Neural progenitor cell (in vitro differentiated cells): ENCODE measurements at regions not wholly inside any gene's neighbourhood (a gene's known extent, or its start where the extent isn't known, plus 50 kb on each side); places are given as distances from the start of the nearest gene placed in this dataset.

Source experiments
- DNase-seq: peaks from one replicate; pipeline ENCODE4 v3.0.0-alpha.2; 2016; ENCODE audit warnings: low spot score
- H2AFZ ChIP-seq: fragments of 200-600 bp; sonication (generic); replicated peaks from 2 replicates; pipeline ENCODE4 v1.6.1; 2016; ENCODE audit warnings: antibody characterized with exemption
- H3F3A ChIP-seq: fragments of 200-600 bp; sonication (generic); 2 replicates; pipeline ENCODE4 v1.6.1; 2016; ENCODE audit warnings: antibody characterized with exemption, low read depth
- H3K27ac ChIP-seq: fragments of 200-600 bp; sonication (generic); 2 replicates; pipeline ENCODE4 v1.5.1; 2016; ENCODE audit warnings: mild to moderate bottlenecking
- H3K27me3 ChIP-seq: fragments of 200-600 bp; sonication (generic); 2 replicates; pipeline ENCODE4 v1.6.1; 2016; ENCODE audit warnings: mild to moderate bottlenecking, moderate library complexity
- H3K36me3 ChIP-seq: fragments of 200-600 bp; sonication (generic); 2 replicates; pipeline ENCODE4 v1.5.1; 2016
- H3K4me1 ChIP-seq: fragments of 200-600 bp; sonication (generic); 2 replicates; pipeline ENCODE4 v1.6.1; 2016; ENCODE audit warnings: mixed run types
- H3K4me2 ChIP-seq: fragments of 200-600 bp; sonication (generic); 2 replicates; pipeline ENCODE4 v1.6.1; 2016
- H3K4me3 ChIP-seq: fragments of 200-600 bp; sonication (generic); 2 replicates; pipeline ENCODE4 v1.5.1; 2016
- H3K79me2 ChIP-seq: fragments of 200-600 bp; sonication (generic); 2 replicates; pipeline ENCODE4 v1.6.1; 2016; ENCODE audit warnings: low read depth
- H3K9ac ChIP-seq: fragments of 200-600 bp; sonication (generic); 2 replicates; pipeline ENCODE4 v1.6.1; 2016
- H3K9me3 ChIP-seq: fragments of 200-600 bp; sonication (generic); 2 replicates; pipeline ENCODE4 v1.5.1; 2016; ENCODE audit warnings: low read depth
- H4K20me1 ChIP-seq: fragments of 200-600 bp; sonication (generic); 2 replicates; pipeline ENCODE4 v1.6.1; 2016; ENCODE audit warnings: low read depth
- H3K27ac Mint-ChIP-seq: 3 replicates; pipeline ENCODE4 v1.8.0; 2021; ENCODE audit warnings: mixed read lengths
- H3K27me3 Mint-ChIP-seq: 2 replicates; pipeline ENCODE4 v1.8.0; 2022; ENCODE audit warnings: low read depth, mild to moderate bottlenecking, inconsistent platforms, moderate library complexity, mixed read lengths; ENCODE audit not compliant: insufficient read depth
- H3K36me3 Mint-ChIP-seq: 3 replicates; pipeline ENCODE4 v1.8.0; 2021; ENCODE audit warnings: mixed read lengths
- H3K4me1 Mint-ChIP-seq: 3 replicates; pipeline ENCODE4 v1.8.0; 2021; ENCODE audit warnings: mixed read lengths
- H3K4me3 Mint-ChIP-seq: 3 replicates; pipeline ENCODE4 v1.8.0; 2021; ENCODE audit warnings: mild to moderate bottlenecking, moderate library complexity, mixed read lengths
- H3K9me3 Mint-ChIP-seq: 3 replicates; pipeline ENCODE4 v1.8.0; 2020; ENCODE audit warnings: mixed read lengths
- CTCF ChIP-seq: fragments of 200-600 bp; sonication (generic); IDR thresholded peaks from 2 replicates; pipeline ENCODE4 v1.5.1; 2017; ENCODE audit warnings: antibody characterized with exemption, mild to moderate bottlenecking
- EZH2 ChIP-seq: fragments of 200-600 bp; sonication (generic); IDR thresholded peaks from 2 replicates; pipeline ENCODE4 v1.6.1; 2017; ENCODE audit warnings: antibody characterized with exemption, mild to moderate bottlenecking, moderate library complexity
- EZH2phosphoT487 ChIP-seq: fragments of 200-600 bp; sonication (generic); IDR thresholded peaks from 2 replicates; pipeline ENCODE4 v1.6.1; 2017; ENCODE audit warnings: antibody characterized with exemption

DNA sequence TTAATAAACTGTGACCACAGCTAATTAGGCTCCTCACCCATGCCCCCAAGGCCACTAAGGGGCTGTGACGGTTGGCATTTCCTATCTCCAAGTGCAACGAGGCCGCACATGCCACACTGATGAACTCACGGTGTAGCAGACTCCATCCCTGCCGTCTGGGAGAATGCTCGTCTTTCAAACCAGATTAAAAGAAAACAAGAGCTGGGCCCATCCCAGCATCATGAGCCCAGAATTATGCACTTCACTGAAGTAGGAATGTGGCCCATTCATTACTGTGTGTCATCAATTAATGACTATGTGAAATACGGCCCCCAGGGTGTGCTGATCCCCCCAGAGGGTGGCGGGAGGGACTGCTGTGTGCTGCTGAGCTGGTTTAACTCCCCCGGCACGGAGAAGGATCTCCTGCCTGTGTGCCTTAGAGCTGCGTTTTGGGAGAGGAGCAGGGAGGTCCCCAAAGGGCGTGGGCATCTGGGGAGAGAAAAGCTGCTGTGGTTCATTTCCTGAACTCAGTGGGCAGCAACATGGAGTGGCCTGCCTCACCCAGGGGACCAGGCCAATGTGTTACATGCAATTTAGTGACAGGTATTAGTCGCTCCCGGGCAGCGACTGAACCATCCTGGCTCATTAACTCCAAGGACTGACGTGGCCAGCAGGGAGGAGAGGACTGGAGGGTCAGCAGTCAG is 194.5 kb downstream of the FOXL1 start:
- Histone ChIP-seq H3K4me3 (no peak overlapping the region), H4K20me1 (no peaks in the 10 kb centered on the region), H3K27ac (no peak overlapping the region), H3K27me3 (no peaks in the 10 kb centered on the region), H3F3A (peaks cover 15% of the 10 kb centered on the region), H2AFZ (no peak overlapping the region), H3K9me3 (no peaks in the 10 kb centered on the region), H3K36me3 (no peaks in the 10 kb centered on the region), H3K9ac (no peak overlapping the region), H3K4me2 (peak overlapping the region; percentile 43), H3K79me2 (no peaks in the 10 kb centered on the region), H3K4me1 (peaks cover 26% of the 10 kb centered on the region)
- H3K27ac Mint-ChIP-seq, result peak overlapping the region; percentile 34
- TF ChIP-seq EZH2phosphoT487 (peak; percentile 68), EZH2 (no peak), CTCF (peak; percentile 8)
- peaks cover 51% of the 10 kb centered on the region for H3K4me1 Mint-ChIP-seq
- no peaks in the 10 kb centered on the region for H3K36me3 Mint-ChIP-seq
- H3K27me3 Mint-ChIP-seq, result peaks cover 29% of the 10 kb centered on the region
- H3K9me3 Mint-ChIP-seq, result peaks cover 4% of the 10 kb centered on the region
- no peak overlapping the region for H3K4me3 Mint-ChIP-seq
- DNase-seq, result peak; percentile 85

GRCh38 chr16:86773354-86773715 is 195.0 kb downstream of the FOXL1 start:
- Mint-ChIP-seq H3K4me1 (peaks cover 51% of the 10 kb centered on the region), H3K4me3 (no peak overlapping the region), H3K27me3 (peaks cover 25% of the 10 kb centered on the region), H3K9me3 (peaks cover 4% of the 10 kb centered on the region), H3K36me3 (no peaks in the 10 kb centered on the region), H3K27ac (peak overlapping the region; percentile 34)
- TF ChIP-seq CTCF (no peak), EZH2phosphoT487 (no peak), EZH2 (no peak)
- Histone ChIP-seq H3K4me2 (peak overlapping the region; percentile 43), H3K4me3 (no peak overlapping the region), H2AFZ (no peak overlapping the region), H3K9ac (no peak overlapping the region), H3K36me3 (no peaks in the 10 kb centered on the region), H3K79me2 (no peaks in the 10 kb centered on the region), H3F3A (peaks cover 15% of the 10 kb centered on the region), H3K9me3 (no peaks in the 10 kb centered on the region), H3K4me1 (peaks cover 26% of the 10 kb centered on the region), H3K27me3 (no peaks in the 10 kb centered on the region), H4K20me1 (no peaks in the 10 kb centered on the region), H3K27ac (no peak overlapping the region)
- DNase-seq, result no peak

- peaks cover 24% of the 10 kb centered on the region for H3K27me3 Mint-ChIP-seq
Observed at GRCh38 chr16:86774931-86775330, 196.6 kb downstream of the FOXL1 start.

More at GRCh38 chr16:86774931-86775330, 196.6 kb downstream of the FOXL1 start:
- Histone ChIP-seq H3K79me2 (no peaks in the 10 kb centered on the region), H3K4me1 (peaks cover 26% of the 10 kb centered on the region), H2AFZ (no peak overlapping the region), H3K4me2 (no peak overlapping the region), H3F3A (peaks cover 15% of the 10 kb centered on the region), H4K20me1 (no peaks in the 10 kb centered on the region), H3K36me3 (no peaks in the 10 kb centered on the region), H3K27ac (no peak overlapping the region), H3K4me3 (no peak overlapping the region), H3K9me3 (no peaks in the 10 kb centered on the region), H3K9ac (no peak overlapping the region), H3K27me3 (no peaks in the 10 kb centered on the region)
- Mint-ChIP-seq H3K4me3 (no peak overlapping the region), H3K4me1 (peaks cover 55% of the 10 kb centered on the region), H3K27ac (no peak overlapping the region), H3K9me3 (peaks cover 2% of the 10 kb centered on the region), H3K36me3 (no peaks in the 10 kb centered on the region)
- no peak for DNase-seq
- TF ChIP-seq EZH2 (no peak), EZH2phosphoT487 (no peak), CTCF (no peak)
